CD4-positive, alpha-beta T cell treated with Interleukin-15 for 1 hour (primary cell): ENCODE measurements at regions not wholly inside any gene's neighbourhood (a gene's known extent, or its start where the extent isn't known, plus 50 kb on each side); places are given as distances from the start of the nearest gene placed in this dataset.
"Not testable (repeated sequence)": the region's sequence is repeated elsewhere in the genome, so short reads cannot be mapped to it uniquely, and the experiment has no call there.

ENCODE experiments used
- DNase-seq: peaks from one replicate; pipeline ENCODE4 v3.0.0-alpha.2; 2020

DNA sequence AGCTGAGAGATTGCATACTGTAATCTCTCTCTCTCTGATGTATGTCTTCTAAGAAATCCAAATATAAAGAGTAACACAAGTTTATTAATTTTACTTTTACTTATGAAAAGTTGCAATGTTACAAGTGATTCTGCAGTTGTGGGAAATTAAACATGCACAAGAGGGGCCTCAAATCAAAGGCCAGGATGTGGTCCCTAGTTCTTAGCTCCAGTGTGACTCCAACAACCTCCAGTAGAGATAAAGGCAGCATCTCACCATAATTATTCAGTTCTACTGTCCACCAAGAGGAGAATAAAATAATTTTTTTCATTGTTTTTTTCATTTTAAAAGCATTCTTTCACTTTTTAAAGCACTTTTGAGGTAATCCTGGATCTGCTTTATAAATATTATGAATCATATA lies 223.3 kb downstream of the RAP2B start:
- DNase-seq = no peak

DNA sequence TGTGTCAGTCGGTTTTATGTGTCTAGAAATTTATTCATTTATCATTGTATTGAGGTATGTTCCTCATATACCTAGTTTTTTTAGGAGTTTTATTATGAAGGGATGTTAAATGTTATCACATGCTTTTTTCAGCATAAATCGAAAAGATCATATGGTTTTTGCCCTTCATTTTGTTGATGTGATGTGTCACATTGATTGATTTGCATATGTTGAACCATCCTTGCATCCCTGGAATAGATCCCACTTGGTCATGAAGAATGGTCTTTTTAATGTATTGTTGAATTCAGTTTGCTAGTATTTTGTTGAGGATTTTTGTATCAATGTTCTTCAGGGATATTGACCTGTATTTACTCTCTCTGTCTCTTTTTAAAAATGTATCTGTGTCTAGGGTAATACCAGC lies 230.3 kb downstream of the RAP2B start:
- DNase-seq = no peak

DNA sequence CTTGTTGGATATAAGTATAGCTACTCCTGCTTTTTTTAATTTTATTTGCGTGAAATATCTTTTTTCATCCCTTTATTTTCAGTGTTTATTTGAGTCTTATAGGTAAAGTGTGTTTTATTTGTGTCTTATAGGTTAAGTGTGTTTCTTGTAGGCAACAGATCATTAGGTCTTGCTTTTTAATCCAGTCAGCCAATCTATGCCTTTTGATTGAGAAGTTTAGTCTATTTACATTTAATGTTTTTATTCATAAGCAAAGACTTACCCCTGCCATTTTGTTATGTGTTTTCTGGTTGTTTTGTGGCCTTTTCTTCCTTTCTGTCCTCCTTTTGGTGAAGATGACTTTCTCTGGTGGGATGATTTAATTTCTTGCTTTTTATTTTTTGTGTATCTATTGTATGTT lies 232.0 kb downstream of the RAP2B start:
- DNase-seq = no peak

DNA sequence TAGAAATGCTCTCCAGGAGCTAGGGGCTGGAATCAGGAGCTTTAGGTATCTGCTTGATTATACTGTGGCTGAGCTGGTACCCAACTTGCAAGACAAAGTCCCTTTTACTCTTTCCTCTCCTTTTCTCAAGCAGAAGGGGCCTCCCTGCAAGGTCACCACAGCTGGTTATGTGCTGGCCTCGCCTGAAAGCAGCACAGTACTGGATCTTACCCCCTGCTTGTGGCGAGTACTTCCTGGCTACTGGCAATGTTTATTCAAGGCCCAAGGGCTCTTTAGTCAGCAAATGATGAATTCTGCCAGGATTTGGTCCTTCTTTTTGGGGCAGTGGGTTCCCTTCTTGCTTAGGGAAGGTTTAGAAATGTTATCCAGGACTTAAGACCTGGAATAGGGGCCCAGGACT lies 234.6 kb downstream of the RAP2B start:
- no peak for DNase-seq

DNA sequence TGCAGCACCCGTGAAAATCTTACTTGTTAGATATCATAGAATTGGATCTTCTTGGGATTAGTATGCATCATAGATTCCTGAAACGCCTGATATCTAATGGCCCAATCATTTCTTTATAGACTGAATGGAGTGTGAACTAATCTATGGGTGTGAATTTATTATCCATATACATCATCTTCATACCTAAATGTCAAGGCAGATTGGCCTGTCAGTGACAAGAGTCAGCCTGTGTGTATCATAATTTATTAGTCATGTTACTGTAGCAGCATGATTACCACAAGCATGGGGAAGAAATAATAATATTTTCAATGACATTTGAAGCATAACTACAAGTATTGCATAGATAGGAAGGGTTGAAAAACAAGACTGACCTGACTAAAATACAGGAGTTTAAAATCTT lies 235.8 kb downstream of the RAP2B start:
- DNase-seq = no peak

DNA sequence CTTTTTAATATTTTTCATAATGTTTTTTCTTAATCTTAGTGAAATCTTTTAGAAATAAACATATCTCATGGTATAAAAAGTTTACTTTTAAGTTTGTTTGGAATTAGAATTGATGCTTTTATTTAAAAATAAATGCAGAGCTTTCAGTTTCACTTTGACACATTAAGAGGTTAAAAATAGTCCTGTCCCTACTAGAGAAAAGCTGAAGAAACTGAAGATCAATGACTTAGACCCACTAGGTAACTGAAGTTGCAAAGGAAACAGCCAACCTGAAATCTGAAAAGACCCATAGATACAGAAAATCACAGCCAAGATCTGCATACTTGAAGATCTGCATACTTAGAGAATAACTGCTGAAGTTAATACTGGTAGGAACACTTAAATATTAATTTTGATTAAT lies 237.6 kb downstream of the RAP2B start:
- DNase-seq = no peak

DNA sequence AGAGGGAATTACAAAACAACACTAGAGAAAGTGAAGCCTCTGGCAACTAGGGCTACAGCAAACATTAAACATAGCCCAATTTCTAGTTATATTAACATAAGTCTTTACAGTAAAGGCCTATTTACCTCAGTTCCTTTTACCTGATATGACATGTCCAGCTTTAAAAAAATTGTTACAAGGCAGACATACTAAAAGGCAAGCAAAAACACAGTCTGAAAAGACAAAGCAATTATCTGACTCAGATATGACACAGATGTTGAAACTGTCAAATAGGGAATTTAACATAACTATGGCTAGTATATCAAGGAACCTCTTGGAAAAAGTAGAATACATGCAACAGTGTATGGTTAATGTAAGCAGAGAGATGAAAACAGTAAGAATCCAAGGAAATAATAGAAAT lies 238.6 kb downstream of the RAP2B start:
- DNase-seq = no peak

DNA sequence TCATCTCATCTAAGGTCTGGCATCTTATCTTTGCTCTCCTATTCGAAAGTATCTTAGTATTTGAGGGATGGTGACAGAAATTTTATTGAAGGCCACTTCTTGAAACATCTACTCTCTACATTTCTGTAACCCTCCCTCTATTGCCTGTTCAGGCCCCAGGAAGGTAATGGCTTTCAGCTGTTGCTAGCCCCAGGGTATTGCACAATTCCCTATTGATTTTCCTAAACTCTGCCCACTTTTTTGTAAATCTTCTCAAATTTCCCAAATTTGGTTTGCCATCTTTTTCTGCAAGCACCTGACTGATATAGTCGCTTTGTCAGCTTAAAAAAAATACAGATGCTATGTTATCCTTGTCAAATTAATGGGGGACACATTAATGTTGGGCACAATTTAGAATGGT lies 242.1 kb downstream of the RAP2B start:
- DNase-seq = no peak

DNA sequence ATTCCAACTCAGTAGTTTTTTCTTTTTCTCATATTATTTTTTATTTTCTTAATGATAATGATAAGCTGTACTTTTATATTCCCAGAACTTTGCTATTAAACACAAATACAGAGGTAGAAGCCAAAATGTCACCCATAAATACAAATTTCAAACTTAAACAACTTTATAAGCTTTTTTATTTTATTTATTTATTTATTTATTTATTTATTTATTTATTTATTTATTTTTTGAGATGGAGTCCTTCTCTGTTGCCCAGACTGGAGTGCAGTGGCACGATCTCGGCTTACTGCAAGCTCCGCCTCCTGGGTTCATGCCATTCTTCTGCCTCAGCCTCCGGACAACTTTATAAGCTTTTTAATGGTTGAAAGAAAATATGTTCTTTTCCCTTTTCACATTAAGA lies 243.3 kb downstream of the RAP2B start:
- DNase-seq = not testable (repeated sequence)

DNA sequence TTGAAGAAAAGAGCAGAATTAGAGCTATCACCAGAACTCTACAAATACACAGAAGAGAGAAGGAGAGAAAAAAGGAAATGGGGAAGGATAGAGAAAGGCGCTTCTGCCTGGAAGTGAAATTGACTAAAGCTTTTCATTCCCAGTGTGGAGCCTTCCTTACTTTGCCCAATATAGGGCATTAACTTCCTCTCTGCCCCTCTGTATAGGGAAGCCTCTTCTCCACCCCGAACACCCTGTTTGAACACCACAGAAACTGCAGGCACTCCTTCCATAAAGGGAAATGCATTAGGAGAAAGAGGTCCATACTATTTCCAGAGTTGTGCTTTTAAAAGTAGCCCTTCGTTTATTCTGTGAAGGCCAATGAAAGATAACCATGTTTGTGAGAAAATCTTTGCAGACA lies 248.5 kb downstream of the RAP2B start:
- DNase-seq = no peak

DNA sequence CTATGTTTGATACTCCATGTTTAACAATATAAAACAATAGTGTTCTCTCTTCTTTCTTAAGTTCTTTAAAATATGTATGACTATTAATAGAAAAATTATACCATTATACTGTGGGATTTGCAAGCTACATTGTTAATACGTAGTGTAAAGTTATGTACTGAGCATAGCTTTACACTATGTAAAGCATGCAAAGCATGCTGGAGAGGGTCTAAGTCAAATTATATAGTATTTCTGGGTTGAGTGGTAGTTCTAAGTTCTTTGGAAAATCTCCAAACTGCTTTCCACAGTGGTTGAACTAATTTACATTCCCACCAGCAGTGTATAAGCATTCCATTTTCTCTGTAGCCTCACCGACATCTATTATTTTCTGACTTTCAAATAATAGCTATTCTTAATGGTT lies 253.0 kb downstream of the RAP2B start:
- no peak for DNase-seq

DNA sequence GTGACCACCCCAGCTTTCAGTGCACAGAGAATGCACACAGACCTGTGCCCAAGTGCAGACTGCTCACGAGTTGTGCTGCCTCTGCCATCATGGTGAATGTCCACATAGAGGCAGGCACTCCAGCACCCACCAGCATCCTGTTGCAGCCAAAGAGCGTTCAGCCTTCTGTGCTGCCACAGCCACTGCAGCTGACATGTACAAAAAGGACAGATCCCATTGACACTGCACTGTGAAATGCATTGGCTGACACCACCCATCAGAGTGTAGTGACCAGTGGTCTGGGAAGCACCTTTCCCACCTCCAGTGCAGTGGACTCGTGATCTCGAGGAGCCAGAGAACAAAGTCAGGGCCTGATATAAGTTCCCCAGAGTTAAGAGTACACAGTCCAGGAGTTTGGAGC lies 260.3 kb downstream of the RAP2B start:
- DNase-seq = no peak

DNA sequence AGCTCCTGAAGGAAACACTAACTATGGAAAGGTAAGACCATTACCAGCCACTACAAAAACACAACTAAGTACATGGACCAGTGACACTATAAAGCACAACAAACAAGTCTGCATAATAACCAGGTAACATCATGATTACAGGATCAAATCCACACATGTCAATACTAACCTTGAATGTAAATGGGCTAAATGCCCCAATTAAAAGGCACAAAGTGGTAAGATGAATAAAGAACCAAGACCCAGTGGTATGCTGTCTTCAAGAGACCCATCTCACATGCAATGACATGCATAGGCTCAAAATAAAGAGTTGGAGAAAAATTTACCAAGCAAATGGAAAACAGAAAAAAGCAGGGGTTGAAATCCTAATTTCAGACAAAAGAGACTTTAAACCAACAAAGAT lies 261.8 kb downstream of the RAP2B start:
- not testable (repeated sequence) for DNase-seq

DNA sequence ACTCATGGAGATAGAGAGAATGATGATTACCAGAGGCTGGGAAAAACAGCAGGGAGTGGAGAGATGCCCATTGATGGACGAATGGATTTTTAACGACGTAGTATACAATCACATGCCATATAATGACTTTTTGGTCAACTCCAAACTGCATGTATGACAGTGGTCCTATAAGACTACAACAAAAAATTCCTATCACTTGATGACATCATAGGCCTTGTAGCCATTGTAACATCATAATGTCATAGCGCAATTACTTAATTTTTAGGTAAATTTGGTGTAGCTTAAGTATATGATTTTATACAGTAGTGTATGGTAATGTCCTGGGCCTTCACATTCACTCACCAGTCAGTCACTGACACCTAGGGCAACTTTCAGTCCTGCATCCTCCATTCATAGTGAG lies 264.3 kb downstream of the RAP2B start:
- no peak for DNase-seq

DNA sequence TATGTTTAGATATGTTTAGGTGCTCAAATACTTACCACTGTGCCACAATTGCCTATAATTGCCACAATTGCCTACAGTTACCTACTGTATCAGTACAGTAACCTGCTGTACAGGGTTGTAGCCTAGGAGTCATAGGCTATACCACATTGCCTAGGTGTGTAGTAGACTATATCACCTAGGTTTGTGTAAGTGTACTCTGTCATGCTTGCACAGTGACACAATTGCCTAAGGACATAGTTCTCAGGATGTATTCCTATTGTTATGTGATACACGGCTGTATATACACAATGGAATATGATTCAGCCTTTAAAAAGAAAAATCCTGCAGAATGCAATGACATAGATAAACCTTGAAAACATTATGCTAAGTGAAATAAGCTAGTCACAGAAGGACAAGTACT lies 264.8 kb downstream of the RAP2B start:
- no peak for DNase-seq

DNA sequence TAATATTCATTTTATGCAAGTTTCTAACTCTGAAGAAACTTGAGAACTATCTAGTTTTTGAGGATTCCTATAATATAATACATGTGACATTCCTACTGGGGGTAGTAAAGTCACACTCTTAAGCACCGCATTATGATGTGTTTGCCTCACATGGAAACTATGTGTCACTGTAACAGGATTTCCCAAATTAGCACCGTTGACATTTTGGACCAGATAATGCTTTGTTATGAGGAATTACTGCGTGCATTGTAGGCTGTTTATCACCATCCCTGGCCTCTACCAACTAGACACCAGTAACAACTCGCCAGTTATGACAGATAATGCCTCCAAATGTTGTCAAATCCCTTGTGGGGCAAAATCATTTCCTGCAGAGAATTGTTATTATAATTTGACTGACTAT lies 267.8 kb downstream of the RAP2B start:
- no peak for DNase-seq

DNA sequence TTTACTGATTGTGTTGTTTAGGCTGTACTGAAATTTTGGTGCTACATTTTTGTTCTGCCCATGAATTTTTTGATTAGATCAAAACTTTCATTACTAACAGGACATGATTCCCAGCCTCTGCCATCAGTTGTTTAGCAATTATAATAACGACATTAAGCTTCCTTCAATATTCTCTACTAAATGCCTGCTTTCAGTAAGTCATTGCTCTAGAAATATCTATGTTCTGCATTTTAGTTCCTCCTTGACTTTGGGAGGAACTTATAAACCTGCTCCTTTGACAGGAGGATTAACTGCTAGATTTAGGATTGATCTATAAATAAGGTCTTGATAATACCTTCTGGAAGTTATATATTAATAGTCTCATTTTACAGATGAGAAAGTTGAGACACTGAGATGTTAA lies 269.1 kb downstream of the RAP2B start:
- DNase-seq = no peak

DNA sequence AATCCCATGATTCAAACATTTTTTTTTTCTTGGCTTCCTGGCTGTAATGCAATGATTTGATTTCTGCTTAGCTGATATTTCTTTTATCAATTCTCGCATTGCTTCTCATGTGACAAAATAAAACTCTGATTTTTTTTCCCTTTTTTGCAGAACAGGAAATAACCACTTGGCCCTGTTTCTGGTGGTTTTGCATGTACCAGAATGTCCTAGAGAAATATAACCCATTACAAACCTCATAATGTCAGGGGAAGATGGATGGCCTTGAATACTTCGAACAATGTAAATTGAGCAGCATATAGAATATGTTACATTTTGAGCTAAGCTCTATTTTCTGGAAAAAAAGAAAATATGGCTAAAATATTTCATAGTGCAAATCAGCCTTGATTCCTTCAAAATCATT lies 275.6 kb downstream of the RAP2B start:
- DNase-seq = no peak

DNA sequence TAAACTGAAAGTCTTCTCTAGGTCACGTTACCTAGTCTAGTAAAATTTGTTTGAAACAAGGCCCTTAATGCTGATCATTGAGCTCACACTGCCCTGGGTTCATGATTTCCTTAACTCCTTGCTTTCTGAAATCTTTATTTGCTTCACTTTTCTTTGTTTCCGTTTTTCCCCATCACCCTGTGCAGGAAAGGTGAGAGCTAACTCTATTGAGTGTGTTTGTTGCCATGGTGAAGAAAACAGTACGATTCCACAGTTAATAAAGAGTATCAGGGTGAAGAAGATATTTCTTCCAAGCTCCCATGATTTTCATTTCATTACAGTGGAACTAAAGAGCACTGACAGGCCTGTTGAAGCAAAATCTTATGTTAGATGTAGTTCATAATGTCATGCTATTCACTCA lies 276.2 kb downstream of the RAP2B start:
- no peak for DNase-seq

DNA sequence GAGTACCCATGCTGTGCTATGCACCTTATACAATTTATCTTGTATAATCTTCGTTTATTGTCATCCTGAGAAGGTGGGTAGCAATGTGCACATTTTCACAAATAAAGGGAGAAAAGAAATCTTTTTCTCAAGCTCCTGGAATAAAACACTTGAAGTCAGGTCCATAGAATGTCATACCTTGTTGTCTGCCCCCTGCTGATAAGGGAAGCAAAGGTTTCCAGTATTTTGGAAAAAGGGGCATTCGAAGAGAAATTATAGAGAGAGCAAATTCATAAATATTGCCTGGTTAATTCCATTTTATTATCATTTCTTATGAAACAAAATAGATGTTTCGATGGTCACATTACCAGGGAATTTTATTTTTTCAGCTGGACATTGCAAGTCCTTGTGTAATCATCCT lies 277.8 kb downstream of the RAP2B start:
- DNase-seq = no peak

DNA sequence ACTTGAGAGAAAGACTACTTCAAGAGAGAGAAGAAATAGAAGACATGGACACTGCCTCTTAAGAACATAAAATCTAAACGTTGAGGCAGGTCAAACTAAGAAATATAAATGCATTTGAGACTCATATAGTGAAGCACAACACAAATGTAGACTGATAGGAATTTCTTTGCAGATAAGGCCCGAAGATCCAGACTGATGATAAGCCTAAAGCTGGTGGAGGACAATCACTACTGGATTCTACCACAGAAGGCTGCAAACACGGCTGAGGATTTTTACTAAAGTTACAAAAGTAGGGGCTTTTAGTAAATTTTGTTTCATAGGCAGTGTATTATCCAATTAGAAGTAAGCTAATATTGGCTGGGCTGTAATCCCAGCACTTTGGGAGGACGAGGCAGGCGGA lies 278.3 kb downstream of the RAP2B start:
- no peak for DNase-seq

DNA sequence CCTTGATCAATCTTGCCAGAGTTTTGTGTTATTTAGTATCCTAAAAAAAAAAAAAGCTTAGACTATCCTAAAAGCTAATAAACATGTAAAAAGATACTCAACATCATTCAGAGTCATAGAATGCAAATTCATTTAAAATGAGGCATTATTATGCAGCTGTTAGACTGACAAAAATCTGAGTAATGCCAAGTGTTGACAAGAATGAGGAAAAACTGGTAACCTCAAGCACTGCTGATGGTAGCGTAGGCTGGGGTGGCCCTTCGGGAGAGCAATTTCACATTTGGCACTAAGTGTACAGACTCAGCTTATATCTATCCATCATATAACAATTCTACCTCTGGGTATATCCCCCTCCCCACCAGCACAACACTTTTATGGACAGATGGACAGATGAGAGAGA lies 280.4 kb downstream of the RAP2B start:
- no peak for DNase-seq

DNA sequence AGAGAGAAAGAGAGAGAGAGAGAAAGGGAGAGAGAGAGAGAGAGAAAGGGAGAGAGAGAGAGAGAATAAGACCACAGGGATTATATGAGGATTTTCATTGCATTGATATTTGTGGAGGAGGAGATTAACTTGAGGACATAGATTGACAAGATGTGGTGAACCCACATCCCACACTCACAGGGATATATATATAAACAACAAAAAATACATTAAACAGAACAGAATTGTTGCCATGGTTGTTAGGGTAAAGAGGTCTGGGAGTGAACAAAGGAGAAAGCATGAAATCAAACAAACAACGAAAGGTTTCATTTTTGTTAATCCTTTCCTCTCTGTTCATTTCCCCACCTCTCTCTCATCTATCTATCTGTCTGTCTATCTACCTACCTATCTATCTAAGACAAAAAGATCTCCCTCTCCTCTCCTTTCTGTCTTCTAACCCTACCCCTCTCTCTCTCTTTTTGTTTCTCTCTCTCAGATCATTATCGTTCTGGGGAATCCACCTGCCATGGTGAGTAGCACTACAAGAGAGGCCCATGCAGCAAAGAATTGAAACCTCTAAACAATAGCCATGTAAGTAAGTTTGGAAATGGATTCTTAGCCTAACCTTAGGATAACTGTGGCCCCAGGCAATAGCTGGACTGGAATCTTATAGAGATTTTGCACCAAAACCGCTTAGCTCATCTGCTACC lies 280.9 kb downstream of the RAP2B start:
- no peak for DNase-seq

DNA sequence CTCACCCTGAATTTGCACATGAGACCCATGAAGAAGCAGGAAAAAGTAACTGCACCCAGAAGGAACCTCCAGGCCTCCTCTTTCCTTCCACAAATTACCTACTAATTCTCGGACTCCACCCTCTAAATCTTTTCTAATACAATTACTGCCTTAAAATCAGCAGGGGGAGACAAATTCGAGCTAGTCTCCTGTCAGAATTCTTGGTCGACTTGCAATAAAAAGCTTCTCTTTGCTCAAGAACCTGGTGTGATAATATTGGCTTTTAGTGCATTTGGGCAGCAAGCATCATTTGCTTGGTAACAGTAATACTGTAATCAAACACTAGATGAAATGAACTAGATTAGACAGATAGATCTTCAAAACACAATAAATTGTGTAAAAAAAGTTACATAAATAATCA lies 281.9 kb downstream of the RAP2B start:
- DNase-seq = no peak

DNA sequence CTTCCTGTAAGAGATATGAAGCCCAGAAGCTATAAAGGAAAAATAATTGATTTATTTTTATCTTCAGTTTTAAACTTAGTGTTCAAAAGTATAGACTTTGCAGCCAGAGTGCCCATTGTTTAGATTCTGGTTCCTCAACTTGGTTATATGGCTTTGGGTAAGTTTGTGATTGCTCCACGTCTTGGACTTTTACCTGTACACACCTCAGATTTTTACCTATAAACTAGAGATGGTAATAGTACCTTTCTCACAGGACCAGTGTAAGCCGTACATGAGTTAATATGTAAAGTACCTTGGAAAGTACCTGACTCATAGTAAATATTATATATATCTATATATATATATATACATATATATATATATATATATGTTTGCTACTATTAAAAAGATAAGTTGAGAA lies 283.8 kb downstream of the RAP2B start:
- no peak for DNase-seq
